HFF-Myc (cell line): ENCODE measurements at regions not wholly inside any gene's neighbourhood (a gene's known extent, or its start where the extent isn't known, plus 50 kb on each side); places are given as distances from the start of the nearest gene placed in this dataset.

ENCODE experiments used
- DNase-seq: peaks from one replicate; pipeline ENCODE4 v3.0.0-alpha.2; 2011; ENCODE audit warnings: low read depth; ENCODE audit errors: extremely low read depth
- H3K4me3 ChIP-seq: replicated peaks from 2 replicates; pipeline ENCODE4 v1.5.1; 2011; ENCODE audit warnings: low read depth, mild to moderate bottlenecking, control low read depth, low read length
- CTCF ChIP-seq: IDR thresholded peaks from 2 replicates; pipeline ENCODE4 v1.5.1; 2012; ENCODE audit warnings: mild to moderate bottlenecking, low read depth, low read length, control low read depth; ENCODE audit errors: missing control alignments

GRCh38 chr3:24062916-24063315 lies 117.8 kb downstream of the NR1D2 start:
- DNase-seq: no peak
- no peak for TF ChIP-seq CTCF
- H3K4me3 ChIP-seq: no peak overlapping the region
